HCEC 1CT (cell line): ENCODE measurements at regions not wholly inside any gene's neighbourhood (a gene's known extent, or its start where the extent isn't known, plus 50 kb on each side); places are given as distances from the start of the nearest gene placed in this dataset.
"Not testable (repeated sequence)": the region's sequence is repeated elsewhere in the genome, so short reads cannot be mapped to it uniquely, and the experiment has no call there.

Source experiments
- DNase-seq: peaks from one replicate; pipeline ENCODE4 v3.0.0-alpha.2; 2017

DNA sequence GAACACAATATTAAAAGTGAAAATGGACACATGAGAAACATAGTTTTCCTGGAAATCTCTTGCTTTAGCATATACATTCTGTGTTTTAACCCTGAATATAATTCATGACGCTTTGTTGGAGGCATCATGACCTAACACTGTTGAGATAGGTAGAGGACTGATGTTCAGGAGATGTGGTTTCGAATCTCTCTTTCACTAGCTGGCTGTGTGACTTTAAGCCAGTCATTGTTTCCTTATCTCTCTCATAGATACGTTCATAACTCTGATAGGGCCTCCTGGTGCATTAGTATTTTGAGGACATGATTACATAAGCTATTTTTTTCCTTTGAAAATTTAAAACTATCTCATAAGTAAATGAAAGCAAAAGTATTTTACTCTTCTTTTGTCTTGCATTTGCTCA lies 179.0 kb upstream of the DTNA start:
- DNase-seq = no peak

DNA sequence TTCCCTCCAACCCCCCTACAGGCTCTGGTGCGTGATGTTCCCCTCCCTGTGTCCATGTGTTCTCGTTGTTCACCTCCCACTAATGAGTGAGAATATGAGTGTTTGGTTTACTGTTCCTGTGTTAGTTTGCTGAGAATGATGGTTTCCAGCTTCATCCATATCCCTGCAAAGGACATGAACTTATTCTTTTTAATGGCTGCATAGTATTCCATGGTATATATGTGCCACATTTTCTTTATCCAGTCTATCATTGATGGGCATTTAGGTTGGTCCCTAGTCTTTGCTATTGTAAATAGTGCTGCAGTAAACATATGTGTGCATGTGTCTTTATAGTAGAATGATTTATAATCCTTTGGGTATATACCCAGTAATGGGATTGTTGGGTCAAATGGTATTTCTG lies 175.5 kb upstream of the DTNA start:
- DNase-seq = not testable (repeated sequence)

DNA sequence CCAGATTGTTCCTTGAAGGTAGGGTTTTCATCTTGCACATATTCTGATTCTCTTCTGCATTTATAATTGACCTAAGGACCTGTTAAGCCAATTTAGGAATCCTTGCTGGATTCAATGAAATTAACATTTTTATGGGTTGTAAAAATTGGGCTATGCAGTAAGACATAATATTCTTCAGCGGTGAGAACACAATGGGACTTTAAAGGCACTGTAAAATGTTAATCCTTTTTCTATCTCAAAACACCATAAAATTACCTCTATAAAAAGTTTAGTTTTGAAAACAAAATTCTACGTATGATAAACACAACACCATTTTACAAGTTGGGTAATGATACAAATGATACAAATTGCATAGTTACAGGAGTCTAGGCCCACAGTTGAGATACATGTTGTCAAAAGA lies 169.2 kb upstream of the DTNA start:
- no peak for DNase-seq

DNA sequence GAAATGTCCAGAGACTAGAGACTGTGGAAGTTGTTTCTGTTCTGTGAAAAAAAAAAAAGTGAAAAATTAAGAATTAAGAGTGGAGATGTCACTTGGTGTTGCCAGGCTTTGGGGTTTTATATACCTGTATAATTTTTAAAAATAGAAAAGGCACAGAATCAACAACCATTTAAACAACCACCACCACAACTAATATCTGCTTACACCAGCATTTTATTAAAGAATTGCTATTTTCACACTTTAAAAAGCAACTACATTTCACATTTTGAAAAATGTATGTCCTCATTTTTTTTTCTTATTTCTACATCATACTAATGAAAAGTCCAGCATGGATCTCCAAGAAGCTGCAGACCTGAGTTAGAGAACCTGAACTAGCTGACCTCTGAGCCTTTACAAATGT lies 167.5 kb upstream of the DTNA start:
- no peak for DNase-seq

DNA sequence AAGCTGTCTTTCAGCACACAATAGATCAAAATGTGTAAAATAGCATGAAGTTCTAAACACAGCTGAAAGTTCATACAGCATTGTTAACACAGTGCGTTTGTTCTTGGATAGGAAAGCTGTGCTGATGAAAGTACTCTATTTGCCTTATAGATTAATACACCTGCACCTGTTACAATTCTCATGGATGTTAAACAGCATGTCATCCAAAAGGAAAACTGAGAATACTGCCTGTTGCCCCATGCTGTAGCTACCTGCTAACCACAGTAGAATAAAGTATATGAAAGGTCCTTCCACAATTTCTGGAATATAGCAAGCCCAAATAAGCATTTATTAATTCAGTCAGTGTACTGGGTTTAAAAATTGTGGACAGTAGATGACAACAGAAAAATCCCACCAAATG lies 166.7 kb upstream of the DTNA start:
- no peak for DNase-seq

DNA sequence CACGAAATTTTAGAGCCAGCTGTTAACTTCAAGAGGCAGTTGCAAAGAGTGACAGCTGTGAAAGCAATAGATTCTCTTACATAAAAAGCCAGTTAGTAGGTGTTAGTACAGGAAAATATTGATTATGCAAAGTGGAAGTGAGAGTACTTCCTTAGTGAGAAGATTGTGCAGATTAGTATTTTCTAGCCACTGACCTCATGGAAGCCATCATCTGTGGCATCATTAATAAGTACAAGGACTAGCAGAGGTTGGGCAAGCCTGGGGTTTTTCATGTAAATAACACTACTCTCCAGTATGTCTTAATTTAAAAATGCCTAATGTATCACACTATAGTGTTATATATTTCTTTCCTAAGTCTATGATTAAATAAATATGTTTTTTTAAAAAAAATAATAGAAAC lies 166.2 kb upstream of the DTNA start:
- no peak for DNase-seq

DNA sequence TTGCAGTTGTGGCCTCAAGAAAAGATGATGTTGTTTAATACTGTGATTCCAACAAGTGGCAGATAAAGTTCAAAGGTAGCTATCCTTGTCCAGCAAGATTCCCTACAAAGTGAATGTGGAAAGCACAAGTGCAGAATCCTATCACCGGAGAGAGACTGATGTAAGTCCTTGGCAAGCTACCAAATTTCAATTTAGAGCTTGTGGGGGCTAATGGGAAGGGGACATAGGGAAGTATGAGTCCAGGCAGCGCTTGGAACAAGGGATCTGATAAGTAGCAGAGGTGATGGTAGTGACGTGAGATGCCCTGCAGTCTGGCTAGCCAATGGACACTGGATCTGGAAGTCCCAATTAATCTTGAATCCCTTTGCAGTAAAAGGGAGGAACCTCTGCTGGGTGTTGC lies 165.2 kb upstream of the DTNA start:
- DNase-seq = no peak

DNA sequence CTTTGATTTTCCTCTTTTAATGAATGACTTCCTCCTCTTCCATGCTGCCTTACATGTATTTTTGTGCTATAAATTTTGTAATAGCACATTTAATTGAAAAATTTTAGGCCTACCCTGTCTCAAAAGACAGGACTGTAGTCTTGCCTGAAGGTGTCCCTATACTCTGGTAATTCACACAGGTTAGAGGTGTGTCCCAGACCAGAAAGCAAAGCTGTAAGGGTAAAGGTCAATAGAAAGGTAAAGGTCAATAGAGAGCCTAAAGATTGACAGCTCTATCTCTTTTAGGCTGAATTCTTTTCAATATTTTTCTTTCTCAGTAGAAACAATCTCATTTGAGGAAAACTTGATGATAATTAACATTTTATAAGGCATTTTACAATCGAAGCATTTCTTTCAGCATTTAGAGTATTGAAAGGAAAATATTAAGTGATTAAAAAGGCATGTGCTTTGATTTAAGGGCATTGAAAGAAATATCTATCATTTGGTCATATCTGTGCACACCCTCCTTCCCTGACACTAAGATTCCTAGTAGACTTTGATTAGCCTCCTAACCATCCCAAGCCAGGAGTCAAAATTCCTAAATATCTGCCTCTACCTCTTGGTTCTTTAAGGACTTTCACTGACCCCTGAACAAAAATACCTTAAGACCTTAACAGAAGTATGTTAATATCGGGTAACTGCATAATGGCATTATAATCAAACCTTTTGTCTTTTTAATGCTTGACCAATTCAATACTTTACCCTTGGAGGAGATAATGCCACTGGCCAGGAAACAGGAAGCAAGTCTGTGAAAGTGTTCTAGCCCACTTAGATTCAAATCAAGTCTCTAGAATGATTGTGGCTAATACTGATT lies 161.8 kb upstream of the DTNA start:
- no peak for DNase-seq

DNA sequence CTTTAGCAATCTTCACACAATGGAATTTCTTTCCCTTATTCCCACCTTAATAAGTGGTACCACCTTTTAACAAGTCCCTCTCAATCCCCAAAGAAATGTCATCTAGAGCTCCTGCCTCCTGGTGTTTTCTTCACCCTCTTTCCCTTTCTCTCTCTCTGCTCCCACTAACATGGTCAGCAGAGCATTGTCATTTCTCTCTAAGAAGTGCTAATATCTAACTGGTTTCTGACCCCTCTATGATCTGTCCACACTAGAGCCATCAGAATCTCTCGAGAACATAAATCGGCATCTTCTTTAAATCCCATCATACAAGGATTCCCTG lies 161.2 kb upstream of the DTNA start:
- DNase-seq = no peak

DNA sequence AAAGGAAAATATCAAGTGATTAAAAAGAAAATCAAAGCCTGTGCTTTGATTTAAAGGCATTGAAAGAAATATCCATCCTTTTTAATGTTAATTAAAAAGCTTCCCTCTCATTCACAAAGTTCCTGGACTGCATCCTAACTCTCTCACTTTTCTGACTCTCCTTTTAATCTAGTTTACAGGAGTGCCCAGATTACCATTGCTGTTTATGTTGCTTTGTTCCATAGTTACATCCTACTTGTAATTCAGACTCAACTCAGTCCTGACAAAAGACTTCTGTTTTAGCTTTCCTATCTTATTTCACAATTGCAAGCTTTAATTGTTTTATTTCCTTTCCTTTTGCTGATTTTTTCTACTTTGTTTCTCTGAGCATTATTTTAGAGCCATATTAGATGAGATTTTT lies 160.7 kb upstream of the DTNA start:
- DNase-seq = no peak

DNA sequence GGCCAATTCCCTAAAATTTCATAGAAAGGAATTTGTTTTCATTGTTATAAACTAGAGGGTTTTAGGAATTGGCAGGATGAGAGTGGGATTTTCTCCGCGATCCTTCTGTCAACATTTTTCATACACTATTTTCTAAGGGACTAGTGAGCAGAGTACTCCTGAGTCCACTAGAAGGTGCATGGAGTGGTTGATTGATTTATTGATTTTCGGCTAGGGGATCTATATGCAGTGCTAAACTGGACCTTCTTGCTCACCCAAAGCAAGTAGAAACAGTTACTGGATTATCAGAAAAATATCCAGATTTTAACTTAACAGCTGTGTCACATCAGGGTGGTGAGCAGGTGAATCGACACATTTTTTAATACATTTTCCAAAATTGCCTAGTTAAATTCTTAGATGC lies 159.9 kb upstream of the DTNA start:
- DNase-seq = no peak

DNA sequence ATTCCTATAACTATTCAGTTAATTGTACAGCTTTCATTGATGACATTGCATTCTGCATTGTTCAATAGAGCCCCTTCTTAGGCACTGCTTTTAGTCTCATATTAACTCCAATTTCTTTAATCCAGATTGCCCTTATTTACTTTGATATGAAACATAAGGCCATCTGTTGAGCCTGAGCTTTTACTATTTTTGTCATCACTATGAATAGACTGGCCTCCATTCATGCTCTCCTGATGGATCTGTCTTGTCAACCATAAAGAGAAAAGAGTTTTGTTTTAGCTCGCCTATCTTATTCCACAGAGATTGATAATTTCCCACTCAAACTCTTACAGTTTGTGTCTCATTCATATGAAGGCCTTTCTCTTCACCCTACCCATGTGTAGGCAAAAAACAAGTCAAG lies 159.2 kb upstream of the DTNA start:
- no peak for DNase-seq

DNA sequence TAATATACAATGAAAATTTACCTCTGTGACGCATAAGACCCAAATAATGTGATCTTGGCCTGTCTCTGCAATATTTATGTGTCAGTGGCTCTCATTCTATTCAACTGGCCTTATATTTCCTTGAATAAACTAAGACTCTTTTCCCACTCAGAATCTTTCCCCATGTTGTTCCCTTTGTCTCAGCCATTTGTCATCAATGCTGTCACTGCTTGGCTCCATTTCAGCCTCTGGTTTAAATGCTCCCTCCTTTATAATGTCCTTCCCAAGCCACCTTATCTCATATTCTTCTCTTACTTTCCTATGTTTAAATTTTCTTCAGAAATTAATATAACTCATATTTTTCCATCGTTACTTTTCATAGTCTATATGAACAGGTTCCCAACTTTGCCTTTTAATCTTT lies 158.3 kb upstream of the DTNA start:
- DNase-seq = no peak

DNA sequence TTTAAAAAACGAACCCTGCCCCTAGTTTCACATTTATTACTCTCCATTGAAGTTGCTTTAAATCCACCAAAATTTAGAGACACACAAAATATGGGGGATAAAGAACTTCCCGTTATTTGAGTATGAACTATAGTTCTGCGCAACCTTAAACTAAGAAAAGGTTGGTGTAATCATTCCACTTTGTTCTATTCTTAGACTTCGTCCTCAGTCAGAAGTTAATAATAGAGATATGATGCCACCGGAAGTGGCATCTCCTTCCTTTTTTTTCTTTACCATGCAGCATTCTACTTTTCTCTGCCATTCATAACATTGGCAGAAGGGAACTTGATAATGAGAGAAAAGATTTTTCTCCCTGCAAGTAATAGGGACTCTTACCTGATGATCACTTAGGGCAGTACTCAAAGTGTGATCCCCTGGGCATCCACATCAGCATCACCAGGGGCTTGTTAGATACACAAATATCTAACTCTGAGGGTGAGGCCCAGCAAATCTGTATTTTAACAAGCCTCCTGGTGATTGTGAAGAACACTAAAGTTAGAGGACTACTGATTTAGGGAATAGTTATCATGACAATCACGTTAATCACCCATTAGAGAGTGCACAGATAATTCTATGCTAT lies 147.7 kb upstream of the DTNA start:
- DNase-seq = no peak

DNA sequence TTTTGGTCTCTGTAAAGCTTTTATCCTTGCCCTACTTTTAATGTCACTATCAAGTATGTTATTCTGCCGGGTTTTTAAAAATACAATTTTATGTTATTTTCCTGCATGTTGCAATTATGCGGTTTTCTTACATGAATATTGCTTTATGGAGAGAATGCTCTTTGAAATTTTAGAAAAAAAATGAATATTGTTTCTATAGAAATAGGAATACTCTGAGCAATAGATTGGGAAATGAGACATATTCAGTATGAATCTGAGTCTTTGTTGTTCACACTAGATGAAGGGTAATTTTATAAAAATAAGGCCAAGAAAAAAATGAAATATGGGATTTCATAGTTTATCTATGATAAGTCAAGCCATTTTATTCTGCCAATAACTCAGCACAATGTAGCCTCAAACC lies 142.2 kb upstream of the DTNA start:
- DNase-seq = no peak

DNA sequence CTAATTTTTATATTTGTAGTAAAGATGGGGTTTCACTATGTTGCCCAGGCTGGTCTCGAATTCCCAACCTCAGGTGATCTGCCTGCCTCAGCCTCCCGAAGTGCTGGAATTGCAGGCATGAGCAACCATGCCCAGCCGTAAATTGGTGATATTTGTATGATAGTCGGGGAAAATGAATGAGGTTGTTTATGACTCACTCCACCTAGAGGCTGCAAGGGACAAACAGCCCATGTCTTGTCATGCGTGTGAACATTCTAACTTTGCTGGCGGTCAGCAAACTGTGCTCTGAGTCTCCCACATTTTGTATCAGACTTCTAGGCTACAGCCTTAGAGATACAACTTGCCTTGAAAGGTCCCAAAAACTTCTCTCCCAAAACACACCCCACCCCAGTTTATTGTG lies 133.5 kb upstream of the DTNA start:
- DNase-seq = no peak

DNA sequence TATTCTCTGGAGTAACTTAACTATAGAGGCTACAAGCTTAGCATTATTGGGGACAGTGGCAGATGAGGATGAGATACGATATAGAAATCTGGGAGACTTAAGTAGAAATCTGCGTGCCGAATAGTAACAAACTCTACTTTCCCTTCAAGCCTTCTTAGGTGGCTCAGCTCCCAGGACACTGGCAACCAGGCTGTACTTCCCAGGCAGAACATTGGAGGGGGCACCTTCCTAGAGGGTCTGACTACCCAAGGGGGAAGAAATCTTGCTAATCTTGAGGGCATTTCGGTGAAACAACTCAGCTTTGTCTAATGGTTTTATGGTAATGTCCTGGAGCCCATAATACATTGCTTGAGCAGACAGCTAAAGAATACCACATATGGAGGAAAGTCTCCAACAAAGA lies 126.2 kb upstream of the DTNA start:
- no peak for DNase-seq

DNA sequence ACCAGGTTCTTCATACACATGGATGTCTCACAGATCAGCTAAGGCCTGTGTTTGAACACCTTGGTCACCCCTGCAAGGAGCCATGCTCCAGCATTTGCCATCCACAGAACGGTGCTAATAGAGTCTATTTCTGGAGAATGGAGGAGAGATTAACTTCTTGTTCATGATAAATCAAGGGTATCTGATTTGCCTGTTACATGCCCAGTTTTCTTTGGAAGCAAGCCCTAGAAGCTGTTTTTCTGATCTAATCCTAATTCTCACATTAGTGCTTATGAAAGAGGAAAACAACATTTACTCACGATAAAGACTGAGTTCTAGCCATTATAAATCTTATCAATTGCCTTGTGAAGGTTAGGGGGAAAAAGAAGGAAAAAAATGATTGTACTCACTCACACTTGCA lies 119.6 kb upstream of the DTNA start:
- DNase-seq = no peak

DNA sequence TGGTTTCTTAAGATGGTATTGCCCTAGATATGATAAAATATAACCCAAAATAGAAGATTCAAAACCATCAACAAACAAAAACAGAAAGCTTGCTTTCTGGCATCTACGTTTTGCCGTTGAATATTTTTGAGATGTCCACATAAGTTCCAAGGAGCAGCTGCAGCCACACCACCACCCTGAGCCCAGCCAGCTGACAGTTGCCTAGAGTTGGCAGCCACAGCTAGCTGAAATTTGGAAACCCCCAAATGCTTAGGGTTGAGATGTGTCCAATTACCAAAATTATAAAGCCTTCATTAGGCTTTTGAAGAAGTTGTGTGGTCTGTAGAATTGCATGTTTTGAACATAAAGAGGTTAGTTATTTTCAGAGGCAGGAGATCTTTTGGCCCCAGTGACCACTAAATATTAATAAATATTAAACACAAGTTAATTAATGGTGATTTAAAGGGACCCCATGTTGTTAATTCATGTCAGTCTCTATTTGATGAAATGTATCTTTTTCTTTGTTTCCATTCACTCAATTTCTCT lies 118.1 kb upstream of the DTNA start:
- DNase-seq = no peak

DNA sequence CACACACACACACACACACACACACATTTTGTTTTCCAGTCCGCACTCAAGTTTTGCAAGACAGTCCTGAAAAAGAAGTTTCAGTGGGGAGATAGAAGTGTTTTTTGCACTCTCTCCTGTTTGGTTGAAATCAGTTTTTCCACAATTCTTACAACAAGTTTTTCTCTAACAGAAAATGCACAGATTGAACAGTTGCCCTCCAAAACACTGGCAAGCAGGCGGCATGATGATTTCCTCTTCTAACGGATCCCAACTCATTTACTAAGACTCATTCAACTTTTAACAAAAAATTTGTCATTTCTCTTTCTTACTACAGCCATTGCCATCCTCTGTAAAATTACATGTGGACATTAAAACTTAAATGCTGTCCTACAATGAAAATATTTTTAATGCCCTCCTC lies 117.6 kb upstream of the DTNA start:
- no peak for DNase-seq

DNA sequence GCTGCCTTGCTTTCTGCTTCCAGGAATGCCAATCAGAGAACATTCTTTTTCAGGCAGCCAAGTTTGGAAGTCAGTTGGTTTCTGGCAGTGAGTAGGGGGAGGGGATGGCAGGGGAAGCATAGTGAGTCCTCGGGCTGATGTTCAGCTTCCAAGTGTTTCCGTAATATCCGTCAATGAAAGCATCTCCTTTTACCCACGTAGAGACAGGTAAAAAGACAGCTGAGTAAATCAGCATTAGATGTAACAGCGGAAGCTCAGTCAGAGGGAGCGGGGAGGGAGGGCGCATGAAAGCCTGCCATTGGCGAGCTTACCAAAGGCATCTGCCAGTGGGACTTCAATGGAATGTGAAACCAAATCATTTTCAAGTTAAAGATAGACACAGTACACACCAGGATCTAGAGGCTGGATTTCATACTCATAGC lies 117.1 kb upstream of the DTNA start:
- peak; percentile 5 for DNase-seq

DNA sequence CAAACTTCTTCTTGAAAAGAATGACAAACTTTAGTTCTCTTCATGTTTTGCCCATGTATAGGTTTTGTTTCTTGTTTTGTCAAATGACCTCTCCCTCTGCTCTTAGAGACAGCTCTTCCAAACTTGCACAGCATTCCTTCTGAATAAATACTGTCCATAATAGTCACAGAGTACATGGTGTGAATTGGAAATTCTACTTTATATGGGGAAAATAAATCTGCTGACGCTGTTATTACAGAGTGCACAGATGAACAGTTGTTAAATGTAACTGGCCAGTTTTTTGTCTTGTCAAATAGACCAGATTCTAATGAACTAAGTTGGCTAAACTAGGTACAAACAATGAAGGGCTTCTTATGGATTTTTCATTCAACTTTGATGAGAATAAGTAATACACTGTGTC lies 115.8 kb upstream of the DTNA start:
- no peak for DNase-seq

DNA sequence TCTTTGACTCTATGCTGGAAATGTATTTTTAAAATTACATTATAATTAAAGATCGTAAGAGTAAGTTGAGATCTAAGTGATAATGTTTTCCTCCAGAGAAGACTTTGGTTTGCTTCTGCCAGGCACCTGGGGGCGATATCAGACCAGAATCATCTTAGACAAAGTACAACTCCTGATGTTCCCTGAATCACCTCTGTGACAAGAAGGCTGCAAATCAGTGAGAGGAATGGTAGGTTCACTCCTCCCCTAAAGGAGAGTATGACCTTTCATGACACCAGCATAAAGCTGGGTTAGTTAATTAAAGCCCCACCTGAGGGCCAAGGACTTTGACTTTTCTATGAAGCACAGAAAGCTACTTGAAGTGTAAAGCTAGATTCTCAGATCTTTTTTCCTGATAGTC lies 114.4 kb upstream of the DTNA start:
- DNase-seq = peak; percentile 44

DNA sequence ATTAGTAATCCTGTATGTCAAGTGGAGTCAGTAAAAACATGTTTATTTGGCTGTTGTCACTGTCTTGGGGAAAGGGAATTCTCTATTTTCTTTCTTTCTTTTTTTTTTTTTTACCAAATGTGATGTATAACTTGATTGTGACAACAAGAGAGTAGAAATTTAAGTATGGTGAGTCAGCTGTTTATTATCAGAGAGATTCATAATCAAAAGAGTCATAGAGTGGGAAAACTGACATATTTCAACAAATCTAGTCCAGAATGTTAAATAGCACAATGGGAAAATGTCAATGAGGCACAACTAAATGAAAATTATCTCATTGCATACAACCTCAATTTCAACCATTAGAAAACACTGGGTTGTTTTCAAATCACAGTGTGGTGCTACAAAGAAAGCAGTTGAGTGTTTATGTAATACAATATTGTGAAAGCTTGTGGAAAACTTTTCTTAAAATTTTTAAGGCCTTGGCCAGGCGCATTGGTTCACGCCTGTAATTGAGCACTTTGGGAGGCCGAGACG lies 111.9 kb upstream of the DTNA start:
- peak; percentile 42 for DNase-seq

DNA sequence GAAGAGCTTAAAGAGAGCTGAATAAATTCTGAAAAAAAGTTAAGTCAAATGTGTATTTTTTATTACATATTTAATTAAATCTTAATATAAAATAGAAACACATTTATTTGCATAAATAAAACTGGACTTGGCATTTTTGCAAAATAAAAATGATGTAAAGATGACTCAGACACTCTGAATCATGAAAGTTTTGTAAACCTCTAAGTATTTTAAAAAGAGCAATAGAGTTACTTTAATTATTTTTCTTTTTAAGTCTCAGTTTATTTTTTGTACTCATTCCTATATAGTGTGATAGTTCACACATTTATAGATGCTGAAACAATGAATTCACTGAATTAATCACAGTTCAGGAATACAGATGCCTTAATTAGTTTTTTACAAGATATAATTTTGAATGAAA lies 109.9 kb upstream of the DTNA start:
- DNase-seq = peak; percentile 65
